GM19468 (cell line): ENCODE measurements at regions not wholly inside any gene's neighbourhood (a gene's known extent, or its start where the extent isn't known, plus 50 kb on each side); places are given as distances from the start of the nearest gene placed in this dataset.
"Not testable (repeated sequence)": the region's sequence is repeated elsewhere in the genome, so short reads cannot be mapped to it uniquely, and the experiment has no call there.

Source experiments
- ATAC-seq: cut with Tn5 transposase; IDR thresholded peaks from one replicate; pipeline ENCODE4 v1.9.1; 2021; ENCODE audit warnings: mild to moderate bottlenecking, moderate library complexity, moderate number of reproducible peaks; ENCODE audit not compliant: unreplicated experiment; ENCODE audit errors: extremely low read depth

- no peak for ATAC-seq
Observed at GRCh38 chr14:30348445-30348844, 210.5 kb upstream of the G2E3 start.

- ATAC-seq, result no peak
Observed at GRCh38 chr14:30349520-30349919, 209.4 kb upstream of the G2E3 start.

- no peak for ATAC-seq
Observed at GRCh38 chr14:30354439-30354838, 204.5 kb upstream of the G2E3 start.

DNA sequence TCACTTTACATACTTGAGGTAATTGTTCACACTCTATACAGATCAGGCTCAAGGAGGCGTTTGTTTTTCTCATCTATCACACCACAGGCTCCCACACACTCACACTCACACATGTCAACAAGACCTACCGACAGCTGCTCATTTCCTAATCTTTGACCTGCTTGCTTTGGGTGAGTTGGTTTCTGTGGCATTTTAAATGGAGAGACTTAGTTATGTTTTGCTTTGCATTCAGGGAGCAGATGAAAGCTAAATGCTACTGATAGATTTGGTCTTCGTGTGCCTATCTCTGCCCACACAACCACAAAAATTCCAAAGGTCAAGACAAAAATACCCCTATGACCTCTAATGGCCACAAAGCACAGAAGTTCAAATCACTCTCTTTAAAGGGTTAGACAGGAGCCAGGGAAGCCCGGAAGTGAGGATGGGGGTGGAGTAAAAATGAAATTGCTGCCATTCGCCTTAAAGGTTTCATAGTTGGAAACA is 203.5 kb upstream of the G2E3 start:
- peak; percentile 51 for ATAC-seq

- ATAC-seq, result no peak
Observed at GRCh38 chr14:30356438-30357202, 202.3 kb upstream of the G2E3 start.

- no peak for ATAC-seq
Observed at GRCh38 chr14:30357791-30358190, 201.2 kb upstream of the G2E3 start.

GRCh38 chr14:30362369-30363218 is 196.4 kb upstream of the G2E3 start:
- no peak for ATAC-seq

- not testable (repeated sequence) for ATAC-seq
Observed at GRCh38 chr14:30363219-30363880, 195.6 kb upstream of the G2E3 start.

- ATAC-seq, result no peak
Observed at GRCh38 chr14:30369502-30370180, 189.3 kb upstream of the G2E3 start.

DNA sequence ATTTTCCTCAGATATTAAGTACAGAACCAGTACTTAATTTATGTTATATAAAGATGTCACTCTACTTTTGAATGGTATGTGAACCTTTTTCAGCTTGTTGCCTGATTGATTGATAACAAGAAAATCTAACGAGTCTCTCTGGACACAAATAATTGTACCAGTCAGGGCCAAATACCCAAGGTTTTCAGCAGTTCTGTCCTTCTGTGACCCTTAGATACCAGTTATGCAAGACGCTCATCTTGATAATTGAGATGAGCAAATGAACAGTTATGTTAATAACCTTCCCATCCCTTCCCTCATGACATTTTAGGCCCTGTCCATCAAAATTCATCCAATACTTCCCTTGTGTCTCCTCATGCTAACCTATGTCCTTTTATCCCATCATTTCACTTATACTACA is 185.9 kb upstream of the G2E3 start:
- ATAC-seq, result no peak

DNA sequence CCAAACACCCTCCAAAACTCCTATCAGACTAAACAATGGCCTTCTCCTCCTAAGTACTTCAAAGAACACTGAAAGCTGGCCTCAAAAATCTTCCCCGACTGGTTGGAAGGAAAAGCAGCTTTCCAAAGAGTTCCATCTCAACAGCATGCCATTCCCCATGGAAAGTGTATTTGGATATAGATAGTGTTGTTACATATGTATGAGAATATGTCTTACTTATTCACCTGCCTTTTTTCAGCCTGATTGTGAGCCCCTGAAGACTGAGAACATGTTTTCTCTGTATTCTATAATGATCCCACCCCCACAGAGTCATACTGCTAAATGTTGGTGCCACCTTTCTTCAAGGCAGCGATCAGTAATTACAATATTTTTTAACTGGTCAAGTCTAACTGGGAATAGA is 185.4 kb upstream of the G2E3 start:
- ATAC-seq, result no peak

DNA sequence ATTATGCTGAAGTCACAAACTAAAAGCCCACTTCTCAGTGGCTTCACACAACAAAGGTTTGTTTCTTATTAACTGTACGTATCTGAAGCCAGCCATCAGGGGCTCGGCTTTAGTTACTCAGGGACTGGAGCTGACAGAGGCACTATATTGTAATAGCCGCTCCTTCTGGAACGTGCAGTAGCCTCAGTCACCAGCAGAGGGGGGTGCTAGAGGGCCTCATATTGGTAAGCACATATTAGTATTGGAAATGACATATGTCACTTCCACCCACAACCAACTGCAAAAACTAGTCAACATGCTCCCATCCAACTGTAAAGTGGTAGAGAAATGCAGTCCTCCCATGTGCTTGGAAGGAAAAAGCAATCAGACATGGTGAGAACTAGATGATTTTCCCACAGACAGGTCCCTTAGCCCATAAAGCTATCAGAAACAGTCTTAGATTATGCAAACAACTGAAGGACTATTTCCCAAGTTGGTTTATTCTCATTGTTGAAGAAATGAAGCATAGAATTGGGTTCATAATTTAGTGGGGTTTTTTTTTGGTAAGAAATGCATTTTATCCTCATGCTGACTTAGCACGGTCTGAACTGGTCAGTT is 183.6 kb upstream of the G2E3 start:
- ATAC-seq, result peak; percentile 54

- no peak for ATAC-seq
Observed at GRCh38 chr14:30381861-30382480, 177.0 kb upstream of the G2E3 start.

GRCh38 chr14:30385925-30386324 is 173.0 kb upstream of the G2E3 start:
- no peak for ATAC-seq

DNA sequence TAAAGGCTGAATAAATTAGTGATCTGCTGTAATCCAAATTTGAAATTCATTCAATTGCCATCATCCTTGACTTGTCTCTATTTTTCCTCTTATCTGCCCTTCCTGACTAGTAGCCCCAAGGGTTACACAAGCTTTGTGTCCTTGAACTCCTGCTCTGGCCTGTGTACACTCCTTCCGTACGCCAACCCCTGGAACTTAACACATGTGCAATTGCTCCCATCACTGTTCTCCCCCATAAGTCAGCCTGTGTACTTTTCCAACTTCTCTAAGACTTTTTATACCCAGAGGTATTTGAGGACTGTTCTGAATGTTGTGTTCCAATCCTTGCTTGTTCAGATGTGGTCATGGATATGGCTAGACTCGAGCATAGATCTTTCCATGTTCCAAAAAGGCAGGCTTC is 171.1 kb upstream of the G2E3 start:
- no peak for ATAC-seq

DNA sequence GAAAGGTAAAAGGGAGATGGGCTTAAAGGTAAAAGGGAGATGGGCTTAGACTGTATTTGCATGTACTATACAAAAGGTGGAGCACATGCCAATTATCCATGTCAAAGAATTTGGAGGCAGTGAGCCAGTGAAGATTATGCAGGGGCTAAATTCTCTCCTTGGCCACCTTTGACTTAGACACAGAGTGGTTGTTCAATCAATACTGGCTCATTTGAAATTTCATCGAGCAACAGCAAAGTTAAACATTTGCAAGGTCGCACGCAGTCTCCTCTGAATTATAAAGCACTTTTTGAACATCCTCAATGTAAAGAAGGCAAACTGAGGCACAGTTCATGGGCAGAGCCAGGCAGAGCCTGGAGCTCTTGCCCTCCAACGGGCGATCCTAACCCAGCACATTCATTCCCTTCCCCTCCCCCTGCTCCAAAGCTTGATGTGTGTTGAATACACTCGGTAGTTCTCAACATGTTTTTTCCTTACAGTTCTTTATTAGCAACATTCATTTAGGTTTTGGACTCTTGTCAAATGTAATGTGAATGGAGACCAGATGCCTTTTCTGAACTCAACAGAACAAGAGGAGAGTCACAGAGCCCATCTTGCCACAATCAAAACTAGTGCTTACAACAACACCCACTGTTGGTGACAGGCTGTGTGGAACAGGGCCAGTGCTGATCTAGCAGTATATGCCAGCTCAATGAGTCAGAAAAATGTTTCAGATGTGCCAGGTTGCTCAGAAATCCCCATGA is 169.7 kb upstream of the G2E3 start:
- ATAC-seq, result no peak

DNA sequence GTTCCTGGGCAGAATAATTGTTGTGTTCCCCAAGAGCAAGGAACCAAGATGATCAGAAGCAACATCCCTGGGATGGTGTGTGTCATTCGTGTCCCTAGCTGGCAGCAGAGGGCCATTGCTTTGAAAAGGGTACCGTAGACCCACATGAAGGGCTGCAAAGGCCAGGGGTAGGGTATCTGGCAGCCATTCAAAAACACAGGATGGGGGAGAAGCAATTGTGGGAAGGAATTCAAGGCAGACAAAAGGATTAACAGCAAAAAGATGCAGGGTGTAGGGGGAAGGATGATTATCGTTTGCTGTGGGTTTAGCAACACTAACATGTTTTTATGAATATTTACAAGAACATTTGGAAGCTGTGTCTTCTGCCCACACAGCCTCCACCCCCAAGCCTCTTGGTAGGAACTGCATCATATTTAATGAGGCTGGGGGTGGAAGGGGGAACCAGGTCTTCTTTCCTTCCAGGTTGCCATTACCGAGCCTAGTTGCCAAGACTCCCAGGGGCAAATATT is 169.0 kb upstream of the G2E3 start:
- ATAC-seq, result no peak

- no peak for ATAC-seq
Observed at GRCh38 chr14:30395065-30395464, 163.9 kb upstream of the G2E3 start.

- ATAC-seq, result no peak
Observed at GRCh38 chr14:30402846-30403245, 156.1 kb upstream of the G2E3 start.
